IgD-negative memory B cell (primary cell): ENCODE measurements at regions not wholly inside any gene's neighbourhood (a gene's known extent, or its start where the extent isn't known, plus 50 kb on each side); places are given as distances from the start of the nearest gene placed in this dataset.

ENCODE experiments used
- H3K27ac Mint-ChIP-seq, 3 donors: one replicate each; pipeline ENCODE4 v1.8.0; 2020 to 2022; ENCODE audit warnings: mild to moderate bottlenecking in 3 of 3, mixed read lengths in 3 of 3, moderate library complexity in 1 of 3
- H3K27me3 Mint-ChIP-seq: one replicate; pipeline ENCODE4 v1.8.0; 2021; ENCODE audit warnings: mixed read lengths
- H3K36me3 Mint-ChIP-seq: one replicate; pipeline ENCODE4 v1.8.0; 2020; ENCODE audit warnings: mild to moderate bottlenecking, mixed read lengths
- H3K4me1 Mint-ChIP-seq, 3 donors: one replicate each; pipeline ENCODE4 v1.8.0; 2020 to 2022; ENCODE audit warnings: mixed read lengths in 3 of 3, mild to moderate bottlenecking in 1 of 3
- H3K4me3 Mint-ChIP-seq, 4 donors: one replicate each; pipeline ENCODE4 v1.8.0; 2020 to 2022; ENCODE audit warnings: mild to moderate bottlenecking in 4 of 4, mixed read lengths in 4 of 4, moderate library complexity in 3 of 4
- H3K9me3 Mint-ChIP-seq, 3 donors: one replicate each; pipeline ENCODE4 v1.8.0; 2020 to 2021; ENCODE audit warnings: mixed read lengths in 3 of 3, mild to moderate bottlenecking in 1 of 3

DNA sequence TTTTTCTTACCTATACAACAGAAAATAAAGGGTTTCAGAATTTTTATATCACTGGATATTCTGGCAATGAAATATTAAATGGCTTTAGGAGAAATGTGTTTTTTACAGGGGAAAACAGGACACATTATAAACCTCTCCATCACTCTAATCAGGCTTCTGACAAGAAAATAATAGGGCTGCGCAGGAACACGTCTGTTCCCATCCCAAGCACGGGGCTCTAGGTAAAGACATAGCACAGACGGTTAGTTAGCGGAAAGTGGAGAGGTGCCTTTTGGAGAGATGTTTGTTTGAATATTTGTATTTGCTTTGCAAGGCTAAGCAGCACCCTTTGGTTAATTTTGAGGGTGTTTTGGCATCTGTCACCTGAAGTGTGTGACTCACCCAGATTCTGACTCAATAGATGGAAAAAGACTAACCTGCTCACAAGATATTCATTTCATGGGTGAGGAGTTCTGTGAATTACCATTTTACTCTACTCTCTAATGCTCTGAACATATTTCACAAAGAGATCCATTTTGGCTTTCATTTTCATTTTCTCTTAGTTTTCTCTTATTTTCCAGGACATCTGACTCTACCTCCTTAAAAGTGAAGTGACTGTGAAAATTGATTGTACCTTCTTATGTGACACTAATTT lies 174.5 kb upstream of the AKR1E2 start:
- Mint-ChIP-seq H3K4me3 (no peak overlapping the region), H3K27ac (no peak overlapping the region), H3K9me3 (no peaks in the 10 kb centered on the region), H3K36me3 (peaks cover 3% of the 10 kb centered on the region), H3K27me3 (no peaks in the 10 kb centered on the region), H3K4me1 (peaks cover 0 to 3% (median 1%) of the 10 kb centered on the region in 3 donors)

- peaks cover 0 to 3% (median 1%) of the 10 kb centered on the region in 3 donors for H3K4me1 Mint-ChIP-seq
- H3K4me3 Mint-ChIP-seq = no peak overlapping the region
- H3K27me3 Mint-ChIP-seq = no peaks in the 10 kb centered on the region
- no peak overlapping the region for H3K27ac Mint-ChIP-seq
- H3K36me3 Mint-ChIP-seq = peaks cover 3% of the 10 kb centered on the region
- H3K9me3 Mint-ChIP-seq = no peaks in the 10 kb centered on the region
Observed at GRCh38 chr10:4650582-4650981, 175.4 kb upstream of the AKR1E2 start.

GRCh38 chr10:4649886-4650508 lies 176.0 kb upstream of the AKR1E2 start:
- Mint-ChIP-seq H3K27me3 (no peaks in the 10 kb centered on the region), H3K36me3 (peaks cover 3% of the 10 kb centered on the region), H3K27ac (no peak overlapping the region), H3K4me1 (peaks cover 0 to 3% (median 1%) of the 10 kb centered on the region in 3 donors), H3K9me3 (no peaks in the 10 kb centered on the region), H3K4me3 (no peak overlapping the region)

DNA sequence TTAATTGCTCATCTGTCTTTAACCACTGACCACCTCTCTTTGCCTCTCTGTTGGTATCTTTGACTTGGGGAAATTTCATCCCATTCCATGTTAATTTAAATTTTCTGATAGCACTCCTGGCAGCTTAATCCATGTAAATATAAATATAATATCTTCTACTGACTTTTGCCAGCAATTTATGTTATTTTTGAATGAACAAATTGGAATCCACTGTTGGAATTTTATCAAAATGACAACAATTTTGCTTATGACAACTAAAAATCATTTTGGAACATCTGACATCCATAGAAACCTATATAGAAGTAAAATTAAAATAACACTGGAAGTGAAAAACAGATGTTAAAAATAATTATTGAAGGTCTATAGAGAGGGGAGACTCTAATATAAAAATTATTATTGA lies 176.5 kb upstream of the AKR1E2 start:
- Mint-ChIP-seq H3K4me3 (no peak overlapping the region), H3K9me3 (no peaks in the 10 kb centered on the region), H3K27me3 (no peaks in the 10 kb centered on the region), H3K27ac (no peak overlapping the region), H3K36me3 (peaks cover 3% of the 10 kb centered on the region), H3K4me1 (peaks cover 0 to 3% (median 1%) of the 10 kb centered on the region in 3 donors)

DNA sequence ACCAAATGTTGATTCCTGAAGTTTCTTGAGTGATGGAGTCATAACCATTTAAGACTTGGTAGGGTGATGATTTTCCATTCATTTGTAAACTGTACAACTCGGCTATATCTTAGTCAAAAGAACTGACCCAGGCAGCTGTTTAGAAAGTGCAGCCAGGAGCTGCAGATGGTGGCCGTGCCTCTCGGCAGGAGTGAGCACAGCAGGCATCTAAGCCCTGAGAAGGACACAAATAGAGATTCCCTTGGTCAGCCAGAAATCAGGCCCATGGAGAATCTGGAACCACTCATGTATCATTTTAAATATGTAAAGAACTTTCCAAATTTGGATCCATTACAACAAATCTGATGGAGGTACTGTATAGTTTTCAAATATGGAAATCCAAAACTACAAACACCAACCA lies 177.0 kb upstream of the AKR1E2 start:
- Mint-ChIP-seq H3K4me1 (peaks cover 0 to 3% (median 1%) of the 10 kb centered on the region in 3 donors), H3K36me3 (peaks cover 3% of the 10 kb centered on the region), H3K27ac (no peak overlapping the region), H3K4me3 (no peak overlapping the region), H3K9me3 (no peaks in the 10 kb centered on the region), H3K27me3 (no peaks in the 10 kb centered on the region)

GRCh38 chr10:4647109-4647785 lies 178.8 kb upstream of the AKR1E2 start:
- Mint-ChIP-seq H3K27me3 (no peaks in the 10 kb centered on the region), H3K4me3 (no peak overlapping the region), H3K27ac (no peak overlapping the region), H3K4me1 (peaks cover 0 to 3% (median 1%) of the 10 kb centered on the region in 3 donors), H3K36me3 (peaks cover 3% of the 10 kb centered on the region), H3K9me3 (no peaks in the 10 kb centered on the region)

DNA sequence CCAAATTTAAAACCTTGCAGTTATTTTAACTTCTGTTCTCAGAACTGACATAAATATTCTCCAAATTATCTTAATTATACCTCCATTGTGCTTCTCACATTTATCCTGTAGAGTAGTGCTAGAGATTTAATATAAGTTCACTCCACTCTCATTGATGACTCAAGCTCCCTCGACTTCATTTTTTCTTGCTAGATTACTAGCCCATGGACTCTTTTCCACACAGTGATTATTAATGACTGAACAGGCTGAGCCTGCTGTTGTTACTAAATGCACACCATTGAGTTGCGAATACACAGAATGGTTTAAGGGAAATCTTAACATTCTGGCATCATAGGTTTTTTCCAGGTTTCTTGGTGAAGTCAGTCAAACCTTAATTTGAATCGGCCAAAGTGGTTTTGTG lies 179.5 kb upstream of the AKR1E2 start:
- Mint-ChIP-seq H3K9me3 (no peaks in the 10 kb centered on the region), H3K36me3 (no peaks in the 10 kb centered on the region), H3K27ac (no peak overlapping the region), H3K4me1 (peaks cover 0 to 1% (median 0%) of the 10 kb centered on the region in 3 donors), H3K4me3 (no peak overlapping the region), H3K27me3 (no peaks in the 10 kb centered on the region)

DNA sequence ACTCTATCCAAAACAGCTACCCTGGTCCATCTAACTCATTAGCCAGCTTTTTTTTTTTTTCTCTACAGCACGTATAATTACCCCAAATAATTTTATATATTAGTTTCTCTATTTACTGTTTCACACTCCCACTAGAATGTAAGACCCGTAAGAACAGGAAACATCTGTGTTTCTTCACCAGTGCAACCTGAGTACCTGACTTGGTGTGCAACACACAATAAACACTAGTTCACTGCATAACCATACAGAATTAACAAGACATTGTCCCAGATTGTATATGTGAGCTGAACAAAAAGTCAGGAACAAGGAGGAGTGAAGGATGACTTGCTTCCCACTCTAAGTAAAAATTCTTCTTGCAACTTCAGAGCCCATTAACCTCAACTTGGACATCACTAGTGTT lies 180.2 kb upstream of the AKR1E2 start:
- no peak overlapping the region for H3K4me3 Mint-ChIP-seq
- H3K4me1 Mint-ChIP-seq = peaks cover 0 to 1% (median 0%) of the 10 kb centered on the region in 3 donors
- no peaks in the 10 kb centered on the region for H3K9me3 Mint-ChIP-seq
- H3K27ac Mint-ChIP-seq = no peak overlapping the region
- H3K27me3 Mint-ChIP-seq = no peaks in the 10 kb centered on the region
- no peaks in the 10 kb centered on the region for H3K36me3 Mint-ChIP-seq

- Mint-ChIP-seq H3K36me3 (no peaks in the 10 kb centered on the region), H3K9me3 (peaks cover 0 to 4% (median 0%) of the 10 kb centered on the region in 3 donors), H3K27ac (no peak overlapping the region), H3K27me3 (no peaks in the 10 kb centered on the region), H3K4me1 (peaks cover 0 to 1% (median 0%) of the 10 kb centered on the region in 3 donors), H3K4me3 (no peak overlapping the region)
Observed at GRCh38 chr10:4643471-4643870, 182.5 kb upstream of the AKR1E2 start.

DNA sequence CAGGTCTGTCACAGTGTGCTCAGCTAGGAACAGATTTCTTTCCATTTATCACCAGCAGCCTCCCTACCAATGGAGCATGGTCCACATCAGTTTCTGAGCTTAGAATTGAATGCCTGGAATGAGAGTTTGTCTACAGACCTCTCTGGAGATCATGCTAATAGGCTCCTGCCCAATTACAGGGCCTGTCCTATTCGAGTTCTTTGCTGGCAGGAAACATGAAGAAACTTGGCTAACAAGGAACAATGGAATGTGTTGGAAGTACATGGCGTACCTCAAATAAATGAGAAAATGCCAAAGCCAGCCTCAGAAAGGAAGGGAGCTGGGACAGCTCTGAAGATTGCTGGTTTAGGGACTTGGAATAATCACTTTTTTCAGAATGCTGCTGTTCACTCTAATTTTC lies 186.0 kb upstream of the AKR1E2 start:
- no peak overlapping the region for H3K27ac Mint-ChIP-seq
- peaks cover 0 to 5% (median 4%) of the 10 kb centered on the region in 3 donors for H3K4me1 Mint-ChIP-seq
- H3K4me3 Mint-ChIP-seq = no peak overlapping the region
- no peaks in the 10 kb centered on the region for H3K27me3 Mint-ChIP-seq
- H3K9me3 Mint-ChIP-seq = peaks cover 0 to 4% (median 0%) of the 10 kb centered on the region in 3 donors
- no peaks in the 10 kb centered on the region for H3K36me3 Mint-ChIP-seq

DNA sequence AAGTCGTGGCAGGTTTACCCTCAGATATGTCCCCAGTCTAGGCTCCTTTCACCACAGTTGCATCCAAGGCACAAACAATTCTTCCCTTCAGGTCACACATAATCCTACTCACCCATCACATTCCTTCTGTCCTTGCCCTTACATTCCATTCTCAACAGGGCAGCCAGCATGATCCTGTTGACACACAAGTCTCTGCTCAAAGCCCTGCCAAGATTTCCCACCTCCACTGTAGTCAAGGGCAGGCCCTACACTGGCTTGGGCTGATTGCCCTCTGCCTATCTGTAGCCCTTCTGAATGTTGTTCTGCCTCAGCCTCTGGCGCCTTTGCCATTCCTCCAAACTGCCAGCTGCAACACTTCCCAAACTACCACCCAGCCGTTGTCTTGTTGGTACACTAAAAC lies 187.9 kb upstream of the AKR1E2 start:
- no peaks in the 10 kb centered on the region for H3K27me3 Mint-ChIP-seq

DNA sequence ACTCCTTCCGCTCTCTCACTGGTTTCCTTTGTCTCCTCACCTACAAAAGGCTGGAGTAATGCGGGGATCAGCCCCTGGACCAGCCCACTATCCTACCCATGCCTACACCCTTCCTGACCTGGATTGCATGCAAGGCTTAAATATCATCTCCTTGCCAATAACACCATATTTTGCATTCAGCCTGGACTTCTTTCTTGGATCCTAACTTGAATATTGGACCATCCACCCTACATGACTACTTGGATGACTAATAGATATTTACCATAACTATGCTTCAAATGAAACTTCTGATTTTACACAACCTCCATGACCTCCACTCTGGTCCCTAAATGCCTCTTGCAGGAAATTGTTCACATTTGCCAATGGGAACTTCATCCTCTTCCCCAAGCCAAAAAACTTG lies 188.3 kb upstream of the AKR1E2 start:
- Mint-ChIP-seq H3K4me1 (peaks cover 0 to 5% (median 4%) of the 10 kb centered on the region in 3 donors), H3K4me3 (no peak overlapping the region), H3K36me3 (no peaks in the 10 kb centered on the region), H3K9me3 (peaks cover 0 to 4% (median 2%) of the 10 kb centered on the region in 3 donors), H3K27me3 (no peaks in the 10 kb centered on the region), H3K27ac (no peak overlapping the region)

More for the DNA sequence above, 187.9 kb upstream of the AKR1E2 start:
- peaks cover 0 to 5% (median 4%) of the 10 kb centered on the region in 3 donors for H3K4me1 Mint-ChIP-seq
- H3K9me3 Mint-ChIP-seq = peaks cover 0 to 4% (median 2%) of the 10 kb centered on the region in 3 donors
- H3K27ac Mint-ChIP-seq = no peak overlapping the region
- H3K36me3 Mint-ChIP-seq = no peaks in the 10 kb centered on the region
- no peak overlapping the region for H3K4me3 Mint-ChIP-seq

DNA sequence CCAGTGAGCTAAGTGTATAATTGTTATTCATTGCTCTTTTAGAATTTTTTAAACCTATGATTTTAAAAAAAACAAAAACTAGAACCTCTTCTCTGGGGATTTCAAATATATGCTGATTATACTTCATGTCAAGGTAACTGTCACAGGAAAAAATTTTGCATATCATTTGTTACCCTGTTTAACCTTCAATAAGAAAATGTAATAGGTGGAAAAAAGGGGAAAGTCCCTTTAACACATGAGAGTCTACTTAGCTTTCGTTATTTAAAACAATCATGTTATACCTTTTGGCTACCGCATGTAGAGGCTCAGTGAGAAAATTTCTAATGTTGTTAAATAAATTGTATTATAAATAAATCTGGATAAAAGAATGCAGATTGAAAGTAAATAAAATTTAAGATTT lies 190.1 kb upstream of the AKR1E2 start:
- H3K27me3 Mint-ChIP-seq = no peaks in the 10 kb centered on the region
- H3K9me3 Mint-ChIP-seq = peaks cover 2 to 4% (median 2%) of the 10 kb centered on the region in 3 donors
- H3K4me1 Mint-ChIP-seq = peaks cover 0 to 5% (median 4%) of the 10 kb centered on the region in 3 donors
- H3K27ac Mint-ChIP-seq = no peak overlapping the region
- H3K4me3 Mint-ChIP-seq = peak overlapping the region in 1 of 4 donors; percentile 35
- no peaks in the 10 kb centered on the region for H3K36me3 Mint-ChIP-seq

DNA sequence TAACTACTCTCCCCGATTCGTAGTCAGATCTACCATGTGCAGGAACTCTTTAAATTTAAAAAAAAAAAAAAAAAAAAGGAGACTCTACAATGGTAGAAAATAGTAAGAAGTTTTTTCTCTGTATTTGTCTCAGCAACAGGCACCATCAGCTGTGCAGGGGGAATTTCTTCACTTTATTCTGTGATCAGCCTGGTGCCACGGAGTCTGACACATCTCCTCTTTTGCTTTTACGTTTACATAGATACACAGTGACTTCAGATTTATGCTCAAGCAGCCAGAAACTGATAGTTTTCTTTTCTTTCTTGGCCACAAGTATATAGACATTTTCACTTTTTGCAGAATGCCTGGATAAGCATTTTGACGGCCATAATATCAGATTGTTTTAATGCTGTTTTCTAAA lies 190.6 kb upstream of the AKR1E2 start:
- peaks cover 0 to 5% (median 4%) of the 10 kb centered on the region in 3 donors for H3K4me1 Mint-ChIP-seq
- H3K36me3 Mint-ChIP-seq = no peaks in the 10 kb centered on the region
- H3K9me3 Mint-ChIP-seq = peaks cover 2 to 4% (median 2%) of the 10 kb centered on the region in 3 donors
- no peak overlapping the region for H3K27ac Mint-ChIP-seq
- H3K27me3 Mint-ChIP-seq = no peaks in the 10 kb centered on the region
- no peak overlapping the region for H3K4me3 Mint-ChIP-seq

- H3K27ac Mint-ChIP-seq = no peak overlapping the region
- peaks cover 0 to 5% (median 4%) of the 10 kb centered on the region in 3 donors for H3K4me1 Mint-ChIP-seq
- peaks cover 1% of the 10 kb centered on the region for H3K27me3 Mint-ChIP-seq
- peaks cover 0 to 2% (median 2%) of the 10 kb centered on the region in 3 donors for H3K9me3 Mint-ChIP-seq
- no peak overlapping the region for H3K4me3 Mint-ChIP-seq
- H3K36me3 Mint-ChIP-seq = no peaks in the 10 kb centered on the region
Observed at GRCh38 chr10:4633776-4634175, 192.2 kb upstream of the AKR1E2 start.
